Activated T-helper 17 cell treated with anti-CD3 and anti-CD28 coated beads, Interleukin-2, amount 50 U/mL, for 72 hours (primary cell): ENCODE measurements at regions not wholly inside any gene's neighbourhood (a gene's known extent, or its start where the extent isn't known, plus 50 kb on each side); places are given as distances from the start of the nearest gene placed in this dataset.

Source experiments
- ATAC-seq: fragments of 150-1000 bp; cut with Tn5 transposase; replicated peaks from 2 replicates; pipeline ENCODE4 v1.10.0; 2021; ENCODE audit warnings: mild to moderate bottlenecking, moderate library complexity
- H3K27ac Mint-ChIP-seq: one replicate; pipeline ENCODE4 v1.8.0; 2022; ENCODE audit warnings: mixed read lengths
- H3K27me3 Mint-ChIP-seq: one replicate; pipeline ENCODE4 v1.8.0; 2022; ENCODE audit warnings: mixed read lengths
- H3K36me3 Mint-ChIP-seq: one replicate; pipeline ENCODE4 v1.8.0; 2022; ENCODE audit warnings: low read depth, mild to moderate bottlenecking, mixed read lengths
- H3K4me1 Mint-ChIP-seq: one replicate; pipeline ENCODE4 v1.8.0; 2022; ENCODE audit warnings: mixed read lengths
- H3K4me3 Mint-ChIP-seq: one replicate; pipeline ENCODE4 v1.8.0; 2022; ENCODE audit warnings: mild to moderate bottlenecking, mixed read lengths
- H3K9me3 Mint-ChIP-seq: one replicate; pipeline ENCODE4 v1.8.0; 2022; ENCODE audit warnings: mixed read lengths

GRCh38 chr14:104522926-104523545 is 56.5 kb upstream of the C14orf180 start:
- Mint-ChIP-seq H3K9me3 (peaks cover 10% of the 10 kb centered on the region), H3K36me3 (no peaks in the 10 kb centered on the region), H3K4me3 (no peak overlapping the region), H3K4me1 (peaks cover 9% of the 10 kb centered on the region), H3K27ac (no peak overlapping the region), H3K27me3 (peaks cover under 1% of the 10 kb centered on the region)
- no peak for ATAC-seq

- Mint-ChIP-seq H3K27ac (no peak overlapping the region), H3K4me1 (peaks cover 9% of the 10 kb centered on the region), H3K4me3 (no peak overlapping the region), H3K27me3 (no peaks in the 10 kb centered on the region), H3K9me3 (peaks cover 10% of the 10 kb centered on the region), H3K36me3 (no peaks in the 10 kb centered on the region)
- ATAC-seq = no peak
These were observed 56.0 kb upstream of the C14orf180 start for GRCh38 chr14:104523546-104523935.

GRCh38 chr14:104524726-104525125 is 54.8 kb upstream of the C14orf180 start:
- Mint-ChIP-seq H3K27ac (no peak overlapping the region), H3K4me3 (no peak overlapping the region), H3K36me3 (no peaks in the 10 kb centered on the region)

GRCh38 chr14:104526723-104527645 is 52.6 kb upstream of the C14orf180 start:
- peaks cover 5% of the 10 kb centered on the region for H3K27me3 Mint-ChIP-seq
- no peak overlapping the region for H3K4me3 Mint-ChIP-seq
- peaks cover 10% of the 10 kb centered on the region for H3K9me3 Mint-ChIP-seq
- no peaks in the 10 kb centered on the region for H3K36me3 Mint-ChIP-seq
- no peak overlapping the region for H3K27ac Mint-ChIP-seq
- H3K4me1 Mint-ChIP-seq = peaks cover 9% of the 10 kb centered on the region
- ATAC-seq = no peak

More at GRCh38 chr14:104524726-104525125, 54.8 kb upstream of the C14orf180 start:
- peaks cover 10% of the 10 kb centered on the region for H3K9me3 Mint-ChIP-seq
- H3K4me1 Mint-ChIP-seq = peaks cover 9% of the 10 kb centered on the region
- no peak for ATAC-seq
- H3K27me3 Mint-ChIP-seq = no peaks in the 10 kb centered on the region

GRCh38 chr14:104527857-104528459 is 51.6 kb upstream of the C14orf180 start:
- H3K36me3 Mint-ChIP-seq = no peaks in the 10 kb centered on the region
- no peak overlapping the region for H3K4me3 Mint-ChIP-seq
- peaks cover 9% of the 10 kb centered on the region for H3K4me1 Mint-ChIP-seq
- H3K27ac Mint-ChIP-seq = no peak overlapping the region
- peaks cover 10% of the 10 kb centered on the region for H3K9me3 Mint-ChIP-seq
- peaks cover 10% of the 10 kb centered on the region for H3K27me3 Mint-ChIP-seq
- ATAC-seq = no peak

- H3K27ac Mint-ChIP-seq = no peak overlapping the region
- H3K9me3 Mint-ChIP-seq = peaks cover 10% of the 10 kb centered on the region
- peaks cover 9% of the 10 kb centered on the region for H3K4me1 Mint-ChIP-seq
These were observed 51.1 kb upstream of the C14orf180 start for GRCh38 chr14:104528496-104528895.

More at GRCh38 chr14:104528496-104528895, 51.1 kb upstream of the C14orf180 start:
- peaks cover 10% of the 10 kb centered on the region for H3K27me3 Mint-ChIP-seq
- no peak overlapping the region for H3K4me3 Mint-ChIP-seq
- no peak for ATAC-seq
- no peaks in the 10 kb centered on the region for H3K36me3 Mint-ChIP-seq
